ENCODE measurements at regions not wholly inside any gene's neighbourhood (a gene's known extent, or its start where the extent isn't known, plus 50 kb on each side); places are given as distances from the start of the nearest gene placed in this dataset.

- TF ChIP-seq POLR2A (IDR thresholded peaks at IDR 0.05), result no peak
- no peak for TF ChIP-seq CTCF (IDR thresholded peaks at IDR 0.05)
These were observed 349.3 kb upstream of the RGMA start for GRCh38 chr15:93438310-93438709.

Measured in tibial nerve (tissue), 3 donors.